Osteocyte (in vitro differentiated cells): ENCODE measurements at regions not wholly inside any gene's neighbourhood (a gene's known extent, or its start where the extent isn't known, plus 50 kb on each side); places are given as distances from the start of the nearest gene placed in this dataset.

ENCODE experiments used
- DNase-seq: peaks from one replicate; pipeline ENCODE4 v3.0.0; 2021; ENCODE audit warnings: mixed read lengths; ENCODE audit not compliant: unreplicated experiment; ENCODE audit errors: extremely low spot score
- H3K27ac Mint-ChIP-seq: one replicate; pipeline ENCODE4 v1.8.0; 2021; ENCODE audit warnings: mild to moderate bottlenecking, mixed read lengths; ENCODE audit not compliant: unreplicated experiment
- H3K27me3 Mint-ChIP-seq: one replicate; pipeline ENCODE4 v1.8.0; 2021; ENCODE audit warnings: mixed read lengths; ENCODE audit not compliant: unreplicated experiment
- H3K36me3 Mint-ChIP-seq: one replicate; pipeline ENCODE4 v1.8.0; 2021; ENCODE audit warnings: mixed read lengths; ENCODE audit not compliant: unreplicated experiment
- H3K4me1 Mint-ChIP-seq: one replicate; pipeline ENCODE4 v1.8.0; 2021; ENCODE audit warnings: mixed read lengths; ENCODE audit not compliant: unreplicated experiment
- H3K4me3 Mint-ChIP-seq: one replicate; pipeline ENCODE4 v1.8.0; 2021; ENCODE audit warnings: mild to moderate bottlenecking, moderate library complexity, mixed read lengths; ENCODE audit not compliant: unreplicated experiment
- H3K9me3 Mint-ChIP-seq: one replicate; pipeline ENCODE4 v1.8.0; 2021; ENCODE audit warnings: mixed read lengths; ENCODE audit not compliant: unreplicated experiment
- TF ChIP-seq, protein P1 (sequence below): fragments of 200-600 bp; sonication (generic); IDR thresholded peaks from 2 replicates; pipeline ENCODE4 v1.5.0; 2021; ENCODE audit warnings: antibody characterized with exemption, mild to moderate bottlenecking, moderate library complexity

DNA sequence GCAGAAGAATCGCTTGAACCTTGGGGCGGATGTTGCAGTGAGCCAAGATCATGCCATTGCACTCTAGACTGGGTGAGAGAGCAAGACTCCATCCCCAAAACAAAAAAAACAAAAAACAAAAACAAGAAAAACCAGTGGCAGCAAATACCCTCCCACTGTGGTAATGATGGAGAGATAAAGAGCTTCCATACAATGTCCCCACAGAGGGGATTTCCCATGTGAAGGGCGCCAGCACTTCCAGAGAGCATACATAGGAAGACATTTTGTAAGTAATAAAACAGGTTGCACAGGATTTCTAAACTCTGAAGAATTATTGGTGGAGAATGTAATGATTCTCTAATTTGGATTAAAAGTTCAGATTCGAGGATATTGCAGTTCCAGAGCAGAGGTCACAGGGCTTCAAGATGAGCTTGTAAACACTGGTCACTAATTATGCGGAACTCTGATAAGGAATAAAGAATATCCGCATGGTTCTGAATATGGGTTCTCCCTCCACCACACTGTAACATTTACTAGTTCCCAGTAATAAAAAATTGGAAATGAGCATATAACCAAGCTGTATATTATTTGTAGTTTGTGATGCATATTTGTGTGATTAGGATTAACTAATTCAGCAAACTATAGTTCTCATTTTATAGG is 290.1 kb upstream of the SLC10A2 start:
- DNase-seq: no peak
- no peaks in the 10 kb centered on the region for H3K36me3 Mint-ChIP-seq
- H3K4me1 Mint-ChIP-seq: peaks cover 5% of the 10 kb centered on the region
- H3K27ac Mint-ChIP-seq: no peak overlapping the region
- H3K27me3 Mint-ChIP-seq: no peaks in the 10 kb centered on the region
- TF ChIP-seq, protein P1, sequence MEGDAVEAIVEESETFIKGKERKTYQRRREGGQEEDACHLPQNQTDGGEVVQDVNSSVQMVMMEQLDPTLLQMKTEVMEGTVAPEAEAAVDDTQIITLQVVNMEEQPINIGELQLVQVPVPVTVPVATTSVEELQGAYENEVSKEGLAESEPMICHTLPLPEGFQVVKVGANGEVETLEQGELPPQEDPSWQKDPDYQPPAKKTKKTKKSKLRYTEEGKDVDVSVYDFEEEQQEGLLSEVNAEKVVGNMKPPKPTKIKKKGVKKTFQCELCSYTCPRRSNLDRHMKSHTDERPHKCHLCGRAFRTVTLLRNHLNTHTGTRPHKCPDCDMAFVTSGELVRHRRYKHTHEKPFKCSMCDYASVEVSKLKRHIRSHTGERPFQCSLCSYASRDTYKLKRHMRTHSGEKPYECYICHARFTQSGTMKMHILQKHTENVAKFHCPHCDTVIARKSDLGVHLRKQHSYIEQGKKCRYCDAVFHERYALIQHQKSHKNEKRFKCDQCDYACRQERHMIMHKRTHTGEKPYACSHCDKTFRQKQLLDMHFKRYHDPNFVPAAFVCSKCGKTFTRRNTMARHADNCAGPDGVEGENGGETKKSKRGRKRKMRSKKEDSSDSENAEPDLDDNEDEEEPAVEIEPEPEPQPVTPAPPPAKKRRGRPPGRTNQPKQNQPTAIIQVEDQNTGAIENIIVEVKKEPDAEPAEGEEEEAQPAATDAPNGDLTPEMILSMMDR: no peak
- H3K4me3 Mint-ChIP-seq: no peak overlapping the region
- H3K9me3 Mint-ChIP-seq: no peaks in the 10 kb centered on the region

DNA sequence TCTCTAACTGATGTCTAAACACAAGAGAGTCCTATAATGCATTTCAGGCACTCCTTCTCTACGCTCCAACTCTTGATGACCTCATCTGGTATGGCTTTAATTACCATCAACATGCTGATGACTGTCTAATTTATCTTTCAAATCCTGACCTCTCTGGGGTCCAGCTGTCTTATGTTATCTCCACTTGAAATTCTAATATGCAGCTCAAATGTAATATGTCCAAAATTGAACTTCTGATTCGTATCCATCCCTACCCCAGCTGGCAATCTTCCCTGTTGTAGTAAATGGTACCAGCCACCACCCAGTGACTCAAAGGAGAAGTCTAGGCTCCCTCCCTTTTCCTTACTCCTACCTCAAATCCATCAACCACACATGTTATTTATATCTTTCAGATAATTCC is 288.0 kb upstream of the SLC10A2 start:
- H3K36me3 Mint-ChIP-seq: no peaks in the 10 kb centered on the region
- H3K9me3 Mint-ChIP-seq: no peaks in the 10 kb centered on the region
- no peak overlapping the region for H3K4me3 Mint-ChIP-seq
- no peaks in the 10 kb centered on the region for H3K27me3 Mint-ChIP-seq
- H3K4me1 Mint-ChIP-seq: peaks cover 13% of the 10 kb centered on the region
- DNase-seq: no peak
- TF ChIP-seq, protein P1: no peak
- H3K27ac Mint-ChIP-seq: no peak overlapping the region

DNA sequence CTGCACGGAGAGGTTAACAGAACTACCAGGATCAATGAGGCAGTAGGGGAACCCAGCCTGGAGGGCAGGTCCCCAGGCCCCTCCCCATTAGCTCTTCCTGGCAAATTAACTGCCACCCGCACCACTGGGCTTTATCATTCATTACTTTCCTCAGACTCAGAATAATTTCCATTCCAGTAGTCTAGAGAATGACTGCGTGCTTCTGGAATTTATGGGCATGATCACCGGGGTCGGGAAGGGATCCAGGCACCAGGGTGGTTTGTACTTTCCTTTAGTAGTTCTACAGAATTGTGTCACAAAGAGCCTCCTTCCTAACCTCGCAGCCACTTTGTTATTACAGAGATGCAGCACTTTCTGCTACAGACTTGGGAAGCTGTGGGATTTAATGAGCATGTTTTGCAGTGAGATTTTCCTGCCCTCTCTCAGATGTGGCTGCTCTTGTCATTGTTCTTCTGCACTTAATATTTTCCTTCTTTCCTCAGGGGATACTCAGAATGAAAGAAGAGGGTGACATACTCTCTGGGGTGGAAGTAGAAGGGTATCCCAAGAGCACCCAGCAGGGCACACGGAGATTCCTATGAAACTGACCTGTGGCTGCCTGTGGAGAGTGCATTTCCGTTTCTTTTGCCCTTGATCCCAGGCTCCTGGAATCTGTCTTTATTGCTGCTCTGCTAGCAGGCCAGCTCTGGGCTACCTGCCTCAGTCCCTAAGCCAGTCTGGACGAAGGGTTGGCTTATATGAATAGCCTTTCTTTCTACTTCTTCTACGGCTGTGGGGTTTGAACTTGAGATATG is 285.0 kb upstream of the SLC10A2 start:
- no peaks in the 10 kb centered on the region for H3K36me3 Mint-ChIP-seq
- no peak for DNase-seq
- no peaks in the 10 kb centered on the region for H3K27me3 Mint-ChIP-seq
- peak overlapping the region; percentile 19 for H3K27ac Mint-ChIP-seq
- peak overlapping the region; percentile 14 for H3K4me3 Mint-ChIP-seq
- H3K9me3 Mint-ChIP-seq: no peaks in the 10 kb centered on the region
- peaks cover 13% of the 10 kb centered on the region for H3K4me1 Mint-ChIP-seq
- TF ChIP-seq, protein P1: no peak

DNA sequence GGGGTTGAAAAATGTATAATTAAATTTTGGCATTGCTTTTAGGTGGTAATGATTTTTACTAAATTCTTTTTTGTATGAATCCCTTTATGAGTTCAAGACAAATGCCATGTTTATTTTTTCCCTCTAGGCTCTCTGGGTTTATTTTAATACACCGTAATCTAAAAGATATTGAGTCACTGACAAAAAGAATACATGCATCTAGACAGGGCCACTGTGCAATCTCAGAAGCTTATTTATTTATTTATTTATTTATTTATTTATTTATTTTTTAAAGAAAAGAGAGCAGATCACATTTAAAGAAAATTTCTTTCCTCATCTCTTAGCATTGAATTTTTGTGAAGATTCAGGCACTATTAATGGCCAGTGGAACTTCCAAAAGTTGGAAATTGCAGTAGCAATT is 283.9 kb upstream of the SLC10A2 start:
- Mint-ChIP-seq H3K9me3 (no peaks in the 10 kb centered on the region), H3K36me3 (no peaks in the 10 kb centered on the region), H3K27me3 (no peaks in the 10 kb centered on the region), H3K4me1 (peaks cover 13% of the 10 kb centered on the region), H3K4me3 (no peak overlapping the region), H3K27ac (no peak overlapping the region)
- no peak for DNase-seq
- TF ChIP-seq, protein P1: no peak

DNA sequence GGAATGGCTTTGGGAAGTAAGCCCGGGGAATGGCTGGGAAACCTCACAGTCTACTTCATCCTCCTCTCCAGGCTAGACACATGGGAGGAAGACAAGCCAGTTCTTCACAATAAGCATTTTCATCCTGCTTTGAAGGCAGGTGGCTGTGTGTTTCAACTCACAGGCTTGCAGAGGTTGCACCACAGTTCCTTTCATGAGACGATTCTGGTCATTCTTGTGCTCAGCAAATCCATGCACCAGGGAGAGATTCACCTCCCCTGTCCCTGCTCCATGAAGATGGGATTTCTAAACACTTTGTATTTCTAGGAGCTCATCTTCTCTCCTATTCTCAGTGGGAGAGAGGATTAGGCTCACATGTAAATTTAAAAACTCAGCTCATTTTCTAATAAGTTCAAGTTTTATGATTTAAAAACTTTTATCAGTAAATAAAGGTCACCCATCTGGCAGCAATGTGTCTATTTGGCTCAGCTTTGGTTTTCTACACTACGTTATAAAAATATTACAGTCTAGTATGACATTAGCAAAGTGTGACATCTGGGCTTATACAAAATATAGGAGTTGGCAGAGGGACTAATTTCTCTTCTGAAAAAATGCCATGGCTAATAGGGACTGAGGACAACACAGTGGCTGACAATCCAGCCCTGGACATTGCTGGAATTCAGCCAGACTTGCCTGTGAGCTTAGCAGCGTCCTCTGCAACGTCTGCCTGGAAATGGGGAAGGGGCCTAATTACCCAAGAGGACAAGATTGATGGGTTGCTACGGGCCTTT is 283.2 kb upstream of the SLC10A2 start:
- H3K9me3 Mint-ChIP-seq: peaks cover 3% of the 10 kb centered on the region
- peaks cover 13% of the 10 kb centered on the region for H3K4me1 Mint-ChIP-seq
- no peak for DNase-seq
- H3K27me3 Mint-ChIP-seq: no peaks in the 10 kb centered on the region
- H3K27ac Mint-ChIP-seq: no peak overlapping the region
- H3K36me3 Mint-ChIP-seq: no peaks in the 10 kb centered on the region
- no peak overlapping the region for H3K4me3 Mint-ChIP-seq
- TF ChIP-seq, protein P1: no peak
